Peyer's patch (tissue), 4 donors: ENCODE measurements at regions not wholly inside any gene's neighbourhood (a gene's known extent, or its start where the extent isn't known, plus 50 kb on each side); places are given as distances from the start of the nearest gene placed in this dataset.

Experiments
- POLR2A ChIP-seq, 2 donors: fragments of 450-650 bp; IDR thresholded peaks; one replicate each; pipeline ENCODE4 v1.5.1; 2017; ENCODE audit warnings: antibody characterized with exemption in 2 of 2, mild to moderate bottlenecking in 2 of 2, moderate library complexity in 2 of 2
- TF ChIP-seq, protein P1 (sequence below), 6 experiments: fragments of 450-650 bp in 4 of 6; fragments of 200-600 bp in 2 of 6; sonication (generic) in 1 of 6; IDR thresholded peaks; one replicate each; pipeline ENCODE4 v1.5.1; 2017 to 2019; ENCODE audit warnings: antibody characterized with exemption in 6 of 6, mild to moderate bottlenecking in 3 of 6, moderate library complexity in 1 of 6

DNA sequence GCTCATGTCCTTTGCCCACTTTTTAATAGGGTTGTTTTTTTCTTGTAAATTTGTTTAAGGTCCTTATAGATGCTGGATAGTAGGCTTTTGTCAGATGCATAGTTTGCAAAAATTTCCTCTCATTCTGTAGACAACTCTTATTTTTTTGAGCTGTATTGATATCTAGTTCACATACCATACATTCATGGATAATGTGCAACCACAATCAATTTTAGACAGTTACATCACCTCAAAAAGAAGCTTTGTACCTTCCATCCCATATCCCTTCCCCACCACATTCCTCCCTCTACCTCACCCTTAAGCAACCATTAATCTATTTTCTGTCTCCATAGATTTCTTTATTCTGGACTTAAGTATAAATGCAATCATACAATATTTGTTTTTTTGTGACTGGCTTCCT is 98.4 kb downstream of the PTCSC3 start:
- TF ChIP-seq POLR2A (IDR thresholded peaks at IDR 0.05), result no peak
- TF ChIP-seq, protein P1, sequence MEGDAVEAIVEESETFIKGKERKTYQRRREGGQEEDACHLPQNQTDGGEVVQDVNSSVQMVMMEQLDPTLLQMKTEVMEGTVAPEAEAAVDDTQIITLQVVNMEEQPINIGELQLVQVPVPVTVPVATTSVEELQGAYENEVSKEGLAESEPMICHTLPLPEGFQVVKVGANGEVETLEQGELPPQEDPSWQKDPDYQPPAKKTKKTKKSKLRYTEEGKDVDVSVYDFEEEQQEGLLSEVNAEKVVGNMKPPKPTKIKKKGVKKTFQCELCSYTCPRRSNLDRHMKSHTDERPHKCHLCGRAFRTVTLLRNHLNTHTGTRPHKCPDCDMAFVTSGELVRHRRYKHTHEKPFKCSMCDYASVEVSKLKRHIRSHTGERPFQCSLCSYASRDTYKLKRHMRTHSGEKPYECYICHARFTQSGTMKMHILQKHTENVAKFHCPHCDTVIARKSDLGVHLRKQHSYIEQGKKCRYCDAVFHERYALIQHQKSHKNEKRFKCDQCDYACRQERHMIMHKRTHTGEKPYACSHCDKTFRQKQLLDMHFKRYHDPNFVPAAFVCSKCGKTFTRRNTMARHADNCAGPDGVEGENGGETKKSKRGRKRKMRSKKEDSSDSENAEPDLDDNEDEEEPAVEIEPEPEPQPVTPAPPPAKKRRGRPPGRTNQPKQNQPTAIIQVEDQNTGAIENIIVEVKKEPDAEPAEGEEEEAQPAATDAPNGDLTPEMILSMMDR (IDR thresholded peaks at IDR 0.05), result no peak
